ENCODE measurements at regions not wholly inside any gene's neighbourhood (a gene's known extent, or its start where the extent isn't known, plus 50 kb on each side); places are given as distances from the start of the nearest gene placed in this dataset.
A peak's percentile ranks its signal among the peaks of the same experiment; 100 is the strongest.
"Not testable (repeated sequence)": the region's sequence is repeated elsewhere in the genome, so short reads cannot be mapped to it uniquely, and the experiment has no call there.

GRCh38 chr22:48494968-48495750 is 1332.5 kb downstream of the BRD1 start:
- DNase-seq: no peak

GRCh38 chr22:48494256-48494967 is 1333.3 kb downstream of the BRD1 start:
- no peak for DNase-seq

- DNase-seq: no peak
Measured at GRCh38 chr22:48493733-48494132, 1333.9 kb downstream of the BRD1 start.

GRCh38 chr22:48492366-48493320 is 1335.0 kb downstream of the BRD1 start:
- peak; percentile 27 for DNase-seq

- DNase-seq: no peak
Measured at GRCh38 chr22:48491451-48491941, 1336.2 kb downstream of the BRD1 start.

GRCh38 chr22:48490500-48491411 is 1336.9 kb downstream of the BRD1 start:
- DNase-seq: no peak

- DNase-seq: no peak
Measured at GRCh38 chr22:48489551-48490499, 1337.8 kb downstream of the BRD1 start.

- no peak for DNase-seq
Measured at GRCh38 chr22:48488611-48489511, 1338.8 kb downstream of the BRD1 start.

- DNase-seq: no peak
Measured at GRCh38 chr22:48488149-48488551, 1339.5 kb downstream of the BRD1 start.

GRCh38 chr22:48486558-48486957 is 1341.1 kb downstream of the BRD1 start:
- DNase-seq: no peak

GRCh38 chr22:48486134-48486532 is 1341.5 kb downstream of the BRD1 start:
- DNase-seq: no peak

- DNase-seq: no peak
Measured at GRCh38 chr22:48485149-48486133, 1342.2 kb downstream of the BRD1 start.

- DNase-seq: no peak
Measured at GRCh38 chr22:48483764-48484528, 1343.7 kb downstream of the BRD1 start.

- no peak for DNase-seq
Measured at GRCh38 chr22:48482771-48483170, 1344.9 kb downstream of the BRD1 start.

- DNase-seq: not testable (repeated sequence)
Measured at GRCh38 chr22:48482198-48482597, 1345.5 kb downstream of the BRD1 start.

- no peak for DNase-seq
Measured at GRCh38 chr22:48481748-48482147, 1345.9 kb downstream of the BRD1 start.

GRCh38 chr22:48478529-48479265 is 1349.0 kb downstream of the BRD1 start:
- no peak for DNase-seq
